Smooth muscle cell (in vitro differentiated cells): ENCODE measurements at regions not wholly inside any gene's neighbourhood (a gene's known extent, or its start where the extent isn't known, plus 50 kb on each side); places are given as distances from the start of the nearest gene placed in this dataset.

ENCODE experiments used
- DNase-seq: peaks from one replicate; lab custom pipeline; 2025; ENCODE audit not compliant: unreplicated experiment; lab: John Stamatoyannopoulos, UW
- H2AFZ ChIP-seq: fragments of 200-600 bp; sonication (generic); 2 replicates; pipeline ENCODE4 v1.6.0; 2016; ENCODE audit warnings: antibody characterized with exemption, low read depth, mild to moderate bottlenecking
- H3F3A ChIP-seq: fragments of 200-600 bp; sonication (generic); 2 replicates; pipeline ENCODE4 v1.6.0; 2017; ENCODE audit warnings: antibody characterized with exemption, low read depth
- H3K27ac ChIP-seq: fragments of 200-600 bp; sonication (generic); 2 replicates; pipeline ENCODE4 v1.5.1; 2016; ENCODE audit warnings: low read depth, mild to moderate bottlenecking
- H3K27me3 ChIP-seq: fragments of 200-600 bp; sonication (generic); 2 replicates; pipeline ENCODE4 v1.6.1; 2016; ENCODE audit warnings: low read depth, mild to moderate bottlenecking
- H3K36me3 ChIP-seq: fragments of 200-600 bp; sonication (generic); 2 replicates; pipeline ENCODE4 v1.5.1; 2016; ENCODE audit warnings: low read depth
- H3K4me1 ChIP-seq: fragments of 200-600 bp; sonication (generic); 2 replicates; pipeline ENCODE4 v1.5.1; 2016; ENCODE audit warnings: low read depth
- H3K4me2 ChIP-seq: fragments of 200-600 bp; sonication (generic); 2 replicates; pipeline ENCODE4 v1.6.0; 2016; ENCODE audit warnings: mild to moderate bottlenecking
- H3K4me3 ChIP-seq: fragments of 200-600 bp; sonication (generic); 2 replicates; pipeline ENCODE4 v1.5.1; 2016; ENCODE audit warnings: mild to moderate bottlenecking
- H3K79me2 ChIP-seq: fragments of 200-600 bp; sonication (generic); 2 replicates; pipeline ENCODE4 v1.6.0; 2016; ENCODE audit warnings: low read depth, mild to moderate bottlenecking
- H3K9ac ChIP-seq: fragments of 200-600 bp; sonication (generic); 2 replicates; pipeline ENCODE4 v1.6.0; 2016; ENCODE audit warnings: low read depth
- H3K9me3 ChIP-seq: fragments of 200-600 bp; sonication (generic); replicated peaks from 2 replicates; pipeline ENCODE4 v1.5.1; 2016; ENCODE audit warnings: low read depth
- H4K20me1 ChIP-seq: fragments of 200-600 bp; sonication (generic); 2 replicates; pipeline ENCODE4 v1.6.0; 2016; ENCODE audit warnings: low read depth
- WGBS: methylation state at CpG from one replicate; pipeline ENCODE4 v1.1.7; 2016; ENCODE audit warnings: low lambda C conversion rate; 5-methylcytosine and 5-hydroxymethylcytosine counted together
- TF ChIP-seq, protein P1 (sequence below): fragments of 200-600 bp; sonication (generic); IDR thresholded peaks from 2 replicates; pipeline ENCODE4 v1.5.1; 2017; ENCODE audit warnings: borderline replicate concordance, mild to moderate bottlenecking, antibody characterized with exemption; ENCODE audit not compliant: insufficient read depth, poor library complexity, severe bottlenecking

DNA sequence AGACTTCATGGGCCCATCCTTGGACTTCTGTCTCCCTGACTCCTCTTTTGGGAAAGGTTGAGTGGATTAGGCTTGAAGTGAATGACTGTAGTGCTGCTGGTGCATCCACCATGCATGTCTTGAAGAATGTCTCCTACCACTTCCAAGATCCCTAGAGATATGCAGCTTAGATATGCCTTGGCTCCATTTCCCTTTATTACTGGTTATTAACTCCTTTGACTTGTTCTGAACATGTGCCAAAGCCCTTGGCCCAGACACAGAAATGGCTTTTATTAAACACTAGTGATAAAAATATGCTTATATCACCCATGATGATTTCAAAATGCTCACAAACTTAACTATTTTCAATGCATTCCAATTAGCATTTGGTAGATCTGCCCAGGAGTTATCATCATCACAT lies 90.0 kb upstream of the SLC14A2 start:
- DNase-seq, result no peak
- Histone ChIP-seq H2AFZ (no peak overlapping the region), H3F3A (no peaks in the 10 kb centered on the region), H3K4me2 (no peak overlapping the region), H3K27me3 (no peaks in the 10 kb centered on the region), H3K9ac (no peak overlapping the region), H3K4me1 (no peaks in the 10 kb centered on the region), H3K36me3 (no peaks in the 10 kb centered on the region), H3K27ac (no peak overlapping the region), H3K9me3 (no peaks in the 10 kb centered on the region), H3K79me2 (no peaks in the 10 kb centered on the region), H3K4me3 (no peak overlapping the region), H4K20me1 (no peaks in the 10 kb centered on the region)
- TF ChIP-seq, protein P1, sequence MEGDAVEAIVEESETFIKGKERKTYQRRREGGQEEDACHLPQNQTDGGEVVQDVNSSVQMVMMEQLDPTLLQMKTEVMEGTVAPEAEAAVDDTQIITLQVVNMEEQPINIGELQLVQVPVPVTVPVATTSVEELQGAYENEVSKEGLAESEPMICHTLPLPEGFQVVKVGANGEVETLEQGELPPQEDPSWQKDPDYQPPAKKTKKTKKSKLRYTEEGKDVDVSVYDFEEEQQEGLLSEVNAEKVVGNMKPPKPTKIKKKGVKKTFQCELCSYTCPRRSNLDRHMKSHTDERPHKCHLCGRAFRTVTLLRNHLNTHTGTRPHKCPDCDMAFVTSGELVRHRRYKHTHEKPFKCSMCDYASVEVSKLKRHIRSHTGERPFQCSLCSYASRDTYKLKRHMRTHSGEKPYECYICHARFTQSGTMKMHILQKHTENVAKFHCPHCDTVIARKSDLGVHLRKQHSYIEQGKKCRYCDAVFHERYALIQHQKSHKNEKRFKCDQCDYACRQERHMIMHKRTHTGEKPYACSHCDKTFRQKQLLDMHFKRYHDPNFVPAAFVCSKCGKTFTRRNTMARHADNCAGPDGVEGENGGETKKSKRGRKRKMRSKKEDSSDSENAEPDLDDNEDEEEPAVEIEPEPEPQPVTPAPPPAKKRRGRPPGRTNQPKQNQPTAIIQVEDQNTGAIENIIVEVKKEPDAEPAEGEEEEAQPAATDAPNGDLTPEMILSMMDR, result no peak

DNA sequence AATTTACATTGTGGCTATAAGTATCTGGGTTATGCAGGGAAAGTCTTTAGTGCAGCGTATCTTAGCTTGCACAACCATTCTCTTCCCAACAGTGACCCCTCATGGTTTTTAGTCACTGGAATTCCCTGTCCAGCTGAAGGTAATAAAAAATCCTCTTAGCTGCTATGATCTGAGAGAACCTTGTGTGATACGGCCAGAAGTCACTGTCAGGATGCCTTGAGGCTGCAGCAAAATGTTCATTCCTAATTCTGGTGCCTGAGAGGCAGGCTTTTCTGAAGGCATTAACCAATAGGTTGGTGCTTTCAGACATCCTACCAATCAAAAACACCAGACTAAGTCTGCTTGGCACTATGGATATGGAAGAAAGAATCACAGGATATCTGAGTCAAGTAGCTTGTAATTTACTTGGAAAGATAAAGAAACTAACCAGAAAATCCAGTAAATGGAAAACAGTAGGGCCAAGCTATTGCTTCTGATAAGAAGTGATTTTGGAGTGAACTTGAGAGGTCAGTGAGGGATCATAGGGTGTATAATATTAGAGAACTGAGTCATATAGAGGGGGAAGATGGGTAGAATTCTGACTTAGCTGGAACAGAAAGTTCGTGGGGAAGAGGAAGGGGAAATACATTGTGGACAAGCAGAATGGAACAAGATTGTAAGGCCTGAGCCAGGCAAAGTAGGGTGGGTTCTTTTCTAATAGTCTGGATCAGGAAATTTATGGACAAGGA lies 89.0 kb upstream of the SLC14A2 start:
- no peaks in the 10 kb centered on the region for H3K4me1 ChIP-seq
- WGBS, result 9% methylated on average over 3 of the region's 3 CpGs
- H3K4me3 ChIP-seq, result no peak overlapping the region

DNA sequence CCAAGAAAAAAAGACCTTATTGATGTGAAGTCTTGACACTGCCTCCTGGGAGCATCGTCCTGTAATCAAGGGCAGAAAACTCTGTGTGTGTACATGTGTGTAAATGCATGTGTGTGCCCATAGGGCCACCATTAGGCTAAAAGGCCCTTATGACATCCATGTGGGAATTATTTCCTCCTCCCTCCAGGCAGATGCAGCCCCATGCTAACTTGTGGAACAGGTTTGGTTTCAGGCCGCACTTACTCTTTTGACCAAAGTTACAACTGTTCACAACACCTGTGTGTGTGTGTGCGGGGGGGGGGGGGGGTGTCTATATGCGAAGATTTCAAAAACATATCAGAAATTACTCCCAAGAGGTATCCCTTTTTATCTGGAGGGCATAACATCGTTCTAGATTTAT lies 87.4 kb upstream of the SLC14A2 start:
- Histone ChIP-seq H3K36me3 (no peaks in the 10 kb centered on the region), H3K79me2 (no peaks in the 10 kb centered on the region), H3F3A (no peaks in the 10 kb centered on the region), H3K9me3 (no peaks in the 10 kb centered on the region), H3K4me1 (no peaks in the 10 kb centered on the region), H3K9ac (no peak overlapping the region), H4K20me1 (no peaks in the 10 kb centered on the region), H3K27ac (no peak overlapping the region), H3K4me3 (no peak overlapping the region), H3K4me2 (no peak overlapping the region), H3K27me3 (no peaks in the 10 kb centered on the region), H2AFZ (no peak overlapping the region)
- WGBS, result 90% methylated on average over 5 of the region's 5 CpGs
- TF ChIP-seq, protein P1, result no peak
- no peak for DNase-seq

More for the DNA sequence above, 89.0 kb upstream of the SLC14A2 start:
- peak overlapping the region; percentile 7 for H3K4me2 ChIP-seq
- H3K27ac ChIP-seq, result no peak overlapping the region
- no peaks in the 10 kb centered on the region for H3K9me3 ChIP-seq
- no peak for DNase-seq
- no peaks in the 10 kb centered on the region for H4K20me1 ChIP-seq
- TF ChIP-seq, protein P1, result peak; percentile 47
- no peak overlapping the region for H3K9ac ChIP-seq
- no peaks in the 10 kb centered on the region for H3F3A ChIP-seq
- no peaks in the 10 kb centered on the region for H3K36me3 ChIP-seq
- no peaks in the 10 kb centered on the region for H3K79me2 ChIP-seq
- H3K27me3 ChIP-seq, result no peaks in the 10 kb centered on the region
- H2AFZ ChIP-seq, result no peak overlapping the region

DNA sequence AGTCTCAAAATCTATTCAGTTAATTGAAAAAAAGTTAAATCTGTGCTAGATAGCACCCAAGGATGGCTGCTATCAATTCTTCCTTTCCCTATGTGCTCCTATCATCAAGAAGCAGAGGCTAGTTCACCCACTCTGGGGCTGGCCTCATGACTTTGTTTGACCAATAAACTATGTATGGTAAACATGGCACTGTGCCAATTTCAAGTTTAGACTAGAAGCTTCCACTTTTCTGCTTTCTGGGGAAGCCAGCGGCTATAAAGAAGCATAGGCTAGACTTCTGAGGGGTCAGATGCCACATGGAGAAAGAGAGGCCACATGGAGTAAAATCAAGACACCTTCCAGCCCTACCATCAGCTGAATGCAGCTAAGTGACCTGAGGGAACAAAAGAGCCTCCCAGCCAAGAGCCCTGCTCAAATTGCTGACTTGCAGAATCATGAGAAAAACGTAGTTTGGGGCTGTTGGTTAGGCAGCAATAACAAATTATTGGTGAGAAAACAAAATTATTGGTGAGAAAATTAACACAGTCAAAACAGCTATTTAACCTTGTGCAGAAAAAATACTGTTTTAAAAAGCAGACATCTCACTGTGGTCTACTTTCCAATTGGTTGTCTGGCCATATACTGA lies 86.5 kb upstream of the SLC14A2 start:
- H3K79me2 ChIP-seq, result no peaks in the 10 kb centered on the region
- DNase-seq, result no peak
- H3K36me3 ChIP-seq, result no peaks in the 10 kb centered on the region
- H3K4me1 ChIP-seq, result no peaks in the 10 kb centered on the region
- no peaks in the 10 kb centered on the region for H3F3A ChIP-seq
- H2AFZ ChIP-seq, result no peak overlapping the region
- no peaks in the 10 kb centered on the region for H4K20me1 ChIP-seq
- TF ChIP-seq, protein P1, result no peak
- H3K9me3 ChIP-seq, result no peaks in the 10 kb centered on the region
- no peak overlapping the region for H3K4me3 ChIP-seq
- no peak overlapping the region for H3K4me2 ChIP-seq
- H3K9ac ChIP-seq, result no peak overlapping the region
- 81% methylated on average over 2 of the region's 2 CpGs for WGBS
- no peaks in the 10 kb centered on the region for H3K27me3 ChIP-seq
- H3K27ac ChIP-seq, result no peak overlapping the region
